Thoracic aorta (tissue), 2 donors: ENCODE measurements at regions not wholly inside any gene's neighbourhood (a gene's known extent, or its start where the extent isn't known, plus 50 kb on each side); places are given as distances from the start of the nearest gene placed in this dataset.

ENCODE experiments used
- ATAC-seq: fragments of 150-250 bp; one replicate; pipeline ENCODE4 v1.8.0; 2017; ENCODE audit warnings: low read depth; ENCODE audit not compliant: insufficient number of reproducible peaks, low FRiP score
- DNase-seq: peaks from one replicate; pipeline ENCODE4 v3.0.0-alpha.2; 2020; ENCODE audit warnings: low spot score
- H3K27ac ChIP-seq, 2 donors: fragments of 200-600 bp; sonication (generic); 1 replicate in 1 of 2; 2 replicates in 1 of 2; pipeline ENCODE4 v1.5.1; 2016; ENCODE audit warnings: mild to moderate bottlenecking in 2 of 2, moderate library complexity in 2 of 2
- H3K27me3 ChIP-seq: fragments of 200-600 bp; sonication (generic); replicated peaks from 2 replicates; pipeline ENCODE4 v1.6.0; 2016; ENCODE audit warnings: mild to moderate bottlenecking; ENCODE audit not compliant: insufficient read depth
- H3K36me3 ChIP-seq: fragments of 200-600 bp; sonication (generic); one replicate; pipeline ENCODE4 v1.5.1; 2016
- H3K4me1 ChIP-seq, 2 donors: fragments of 200-600 bp; sonication (generic); 1 replicate in 1 of 2; 2 replicates in 1 of 2; pipeline versions ENCODE4 v1.5.1 to v1.6.0; 2016; ENCODE audit warnings: low read depth in 2 of 2, mild to moderate bottlenecking in 1 of 2; ENCODE audit not compliant: control insufficient read depth in 1 of 2
- H3K4me3 ChIP-seq: fragments of 200-600 bp; sonication (generic); 2 replicates; pipeline ENCODE4 v1.5.1; 2016; ENCODE audit warnings: mild to moderate bottlenecking
- H3K9me3 ChIP-seq: fragments of 200-600 bp; sonication (generic); 2 replicates; pipeline ENCODE4 v1.5.1; 2016
- CTCF ChIP-seq: fragments of 200-600 bp; sonication (generic); IDR thresholded peaks from one replicate; pipeline ENCODE4 v1.5.1; 2019; ENCODE audit warnings: antibody characterized with exemption

GRCh38 chr10:56881218-56881617, 520.2 kb upstream of the ZWINT start:
- no peak for TF ChIP-seq CTCF
- Histone ChIP-seq H3K27me3 (no peaks in the 10 kb centered on the region), H3K27ac (no peak overlapping the region), H3K4me1 (no peaks in the 10 kb centered on the region), H3K36me3 (no peaks in the 10 kb centered on the region), H3K4me3 (no peak overlapping the region), H3K9me3 (no peaks in the 10 kb centered on the region)
- DNase-seq (no peak), ATAC-seq (no peak)

- no peaks in the 10 kb centered on the region for H3K4me1 ChIP-seq
- H3K9me3 ChIP-seq = no peaks in the 10 kb centered on the region
- no peak for TF ChIP-seq CTCF
- H3K36me3 ChIP-seq = no peaks in the 10 kb centered on the region
- H3K4me3 ChIP-seq = no peak overlapping the region
- H3K27me3 ChIP-seq = no peaks in the 10 kb centered on the region
- ATAC-seq (no peak), DNase-seq (no peak)
- H3K27ac ChIP-seq = no peak overlapping the region
Observed at GRCh38 chr10:56880606-56881005, 519.5 kb upstream of the ZWINT start.

GRCh38 chr10:56874950-56875349, 513.9 kb upstream of the ZWINT start:
- H3K4me1 ChIP-seq = no peaks in the 10 kb centered on the region
- no peaks in the 10 kb centered on the region for H3K36me3 ChIP-seq
- DNase-seq = no peak
- TF ChIP-seq CTCF = no peak
- no peak overlapping the region for H3K4me3 ChIP-seq
- H3K9me3 ChIP-seq = no peaks in the 10 kb centered on the region
- H3K27me3 ChIP-seq = no peaks in the 10 kb centered on the region
- H3K27ac ChIP-seq = no peak overlapping the region
- ATAC-seq = no peak

GRCh38 chr10:56871160-56871668, 510.2 kb upstream of the ZWINT start:
- no peak overlapping the region for H3K27ac ChIP-seq
- no peak for DNase-seq
- no peak for ATAC-seq
- H3K9me3 ChIP-seq = no peaks in the 10 kb centered on the region
- no peaks in the 10 kb centered on the region for H3K27me3 ChIP-seq
- no peak overlapping the region for H3K4me3 ChIP-seq
- H3K36me3 ChIP-seq = no peaks in the 10 kb centered on the region
- no peaks in the 10 kb centered on the region for H3K4me1 ChIP-seq
- no peak for TF ChIP-seq CTCF

GRCh38 chr10:56867236-56867635, 506.2 kb upstream of the ZWINT start:
- Histone ChIP-seq H3K36me3 (no peaks in the 10 kb centered on the region), H3K4me1 (no peaks in the 10 kb centered on the region), H3K27me3 (no peaks in the 10 kb centered on the region), H3K27ac (no peak overlapping the region), H3K9me3 (no peaks in the 10 kb centered on the region), H3K4me3 (no peak overlapping the region)
- DNase-seq (no peak), ATAC-seq (no peak)
- no peak for TF ChIP-seq CTCF
